Activated naive CD8-positive, alpha-beta T cell treated with anti-CD3 and anti-CD28 coated beads, Interleukin-2, amount 50 U/mL, for 24 hours (primary cell): ENCODE measurements at regions not wholly inside any gene's neighbourhood (a gene's known extent, or its start where the extent isn't known, plus 50 kb on each side); places are given as distances from the start of the nearest gene placed in this dataset.

Experiments
- ATAC-seq: fragments of 150-1000 bp; cut with Tn5 transposase; one replicate; pipeline ENCODE4 v1.10.0; 2021
- DNase-seq: peaks from one replicate; pipeline ENCODE4 v3.0.0; 2021
- H3K27ac Mint-ChIP-seq: one replicate; pipeline ENCODE4 v1.8.0; 2021; ENCODE audit warnings: mild to moderate bottlenecking, mixed read lengths
- H3K27me3 Mint-ChIP-seq: one replicate; pipeline ENCODE4 v1.8.0; 2021; ENCODE audit warnings: mixed read lengths
- H3K36me3 Mint-ChIP-seq: one replicate; pipeline ENCODE4 v1.8.0; 2021; ENCODE audit warnings: low read depth, mixed read lengths
- H3K4me1 Mint-ChIP-seq: one replicate; pipeline ENCODE4 v1.8.0; 2021; ENCODE audit warnings: mixed read lengths
- H3K4me3 Mint-ChIP-seq: one replicate; pipeline ENCODE4 v1.8.0; 2021; ENCODE audit warnings: mild to moderate bottlenecking, moderate library complexity, mixed read lengths
- H3K9me3 Mint-ChIP-seq: one replicate; pipeline ENCODE4 v1.8.0; 2021; ENCODE audit warnings: mixed read lengths

GRCh38 chr1:223008808-223009207 lies 134.2 kb downstream of the TLR5 start:
- Mint-ChIP-seq H3K9me3 (no peaks in the 10 kb centered on the region), H3K4me3 (no peak overlapping the region), H3K27me3 (no peaks in the 10 kb centered on the region), H3K36me3 (peaks cover 4% of the 10 kb centered on the region), H3K27ac (no peak overlapping the region), H3K4me1 (no peaks in the 10 kb centered on the region)
- ATAC-seq = no peak
- DNase-seq = no peak

GRCh38 chr1:223009406-223009805 lies 133.6 kb downstream of the TLR5 start:
- Mint-ChIP-seq H3K4me3 (no peak overlapping the region), H3K36me3 (peaks cover 3% of the 10 kb centered on the region), H3K9me3 (no peaks in the 10 kb centered on the region), H3K27me3 (no peaks in the 10 kb centered on the region), H3K27ac (no peak overlapping the region), H3K4me1 (no peaks in the 10 kb centered on the region)
- ATAC-seq (no peak), DNase-seq (no peak)

- Mint-ChIP-seq H3K27ac (no peak overlapping the region), H3K4me1 (no peaks in the 10 kb centered on the region), H3K9me3 (no peaks in the 10 kb centered on the region), H3K27me3 (peaks cover 2% of the 10 kb centered on the region), H3K4me3 (no peak overlapping the region), H3K36me3 (no peaks in the 10 kb centered on the region)
- no peak for ATAC-seq
- no peak for DNase-seq
Measured at GRCh38 chr1:223010582-223011504, 132.2 kb downstream of the TLR5 start.

- Mint-ChIP-seq H3K27ac (no peak overlapping the region), H3K36me3 (no peaks in the 10 kb centered on the region), H3K9me3 (no peaks in the 10 kb centered on the region), H3K27me3 (peaks cover 2% of the 10 kb centered on the region), H3K4me1 (no peaks in the 10 kb centered on the region), H3K4me3 (no peak overlapping the region)
- DNase-seq (no peak), ATAC-seq (no peak)
Measured at GRCh38 chr1:223011505-223011856, 131.6 kb downstream of the TLR5 start.

GRCh38 chr1:223012176-223012788 lies 130.8 kb downstream of the TLR5 start:
- H3K4me1 Mint-ChIP-seq = no peaks in the 10 kb centered on the region
- no peaks in the 10 kb centered on the region for H3K36me3 Mint-ChIP-seq
- no peaks in the 10 kb centered on the region for H3K9me3 Mint-ChIP-seq
- ATAC-seq (no peak), DNase-seq (no peak)
- peaks cover 2% of the 10 kb centered on the region for H3K27me3 Mint-ChIP-seq
- no peak overlapping the region for H3K4me3 Mint-ChIP-seq
- no peak overlapping the region for H3K27ac Mint-ChIP-seq

GRCh38 chr1:223012938-223013337 lies 130.1 kb downstream of the TLR5 start:
- Mint-ChIP-seq H3K27me3 (peaks cover 2% of the 10 kb centered on the region), H3K9me3 (no peaks in the 10 kb centered on the region), H3K4me1 (no peaks in the 10 kb centered on the region), H3K27ac (no peak overlapping the region), H3K36me3 (no peaks in the 10 kb centered on the region), H3K4me3 (no peak overlapping the region)
- ATAC-seq = no peak
- no peak for DNase-seq

GRCh38 chr1:223014142-223014873 lies 128.7 kb downstream of the TLR5 start:
- H3K36me3 Mint-ChIP-seq = no peaks in the 10 kb centered on the region
- no peak for DNase-seq
- no peak overlapping the region for H3K4me3 Mint-ChIP-seq
- H3K9me3 Mint-ChIP-seq = no peaks in the 10 kb centered on the region
- no peaks in the 10 kb centered on the region for H3K4me1 Mint-ChIP-seq
- H3K27ac Mint-ChIP-seq = no peak overlapping the region
- peaks cover 2% of the 10 kb centered on the region for H3K27me3 Mint-ChIP-seq
- ATAC-seq = no peak

GRCh38 chr1:223016381-223016780 lies 126.7 kb downstream of the TLR5 start:
- H3K27ac Mint-ChIP-seq = no peak overlapping the region
- no peaks in the 10 kb centered on the region for H3K9me3 Mint-ChIP-seq
- no peaks in the 10 kb centered on the region for H3K36me3 Mint-ChIP-seq
- ATAC-seq (no peak), DNase-seq (no peak)
- H3K4me3 Mint-ChIP-seq = no peak overlapping the region
- peaks cover 2% of the 10 kb centered on the region for H3K27me3 Mint-ChIP-seq
- no peaks in the 10 kb centered on the region for H3K4me1 Mint-ChIP-seq

- H3K4me1 Mint-ChIP-seq = no peaks in the 10 kb centered on the region
- H3K36me3 Mint-ChIP-seq = no peaks in the 10 kb centered on the region
- H3K27ac Mint-ChIP-seq = no peak overlapping the region
- H3K27me3 Mint-ChIP-seq = peaks cover 2% of the 10 kb centered on the region
- H3K9me3 Mint-ChIP-seq = no peaks in the 10 kb centered on the region
- ATAC-seq = no peak
- no peak for DNase-seq
- H3K4me3 Mint-ChIP-seq = no peak overlapping the region
Measured at GRCh38 chr1:223016890-223017289, 126.2 kb downstream of the TLR5 start.

GRCh38 chr1:223017291-223017690 lies 125.8 kb downstream of the TLR5 start:
- peaks cover 2% of the 10 kb centered on the region for H3K27me3 Mint-ChIP-seq
- no peak for DNase-seq
- no peaks in the 10 kb centered on the region for H3K36me3 Mint-ChIP-seq
- no peaks in the 10 kb centered on the region for H3K9me3 Mint-ChIP-seq
- H3K4me3 Mint-ChIP-seq = no peak overlapping the region
- no peak overlapping the region for H3K27ac Mint-ChIP-seq
- no peak for ATAC-seq
- H3K4me1 Mint-ChIP-seq = no peaks in the 10 kb centered on the region

GRCh38 chr1:223018534-223018933 lies 124.5 kb downstream of the TLR5 start:
- H3K9me3 Mint-ChIP-seq = no peaks in the 10 kb centered on the region
- no peaks in the 10 kb centered on the region for H3K4me1 Mint-ChIP-seq
- H3K36me3 Mint-ChIP-seq = no peaks in the 10 kb centered on the region
- peaks cover 2% of the 10 kb centered on the region for H3K27me3 Mint-ChIP-seq
- ATAC-seq = no peak
- H3K27ac Mint-ChIP-seq = no peak overlapping the region
- no peak for DNase-seq
- H3K4me3 Mint-ChIP-seq = no peak overlapping the region

- H3K4me1 Mint-ChIP-seq = no peaks in the 10 kb centered on the region
- no peak for DNase-seq
- no peak for ATAC-seq
- no peak overlapping the region for H3K4me3 Mint-ChIP-seq
- no peaks in the 10 kb centered on the region for H3K36me3 Mint-ChIP-seq
- peaks cover 4% of the 10 kb centered on the region for H3K9me3 Mint-ChIP-seq
- peaks cover 2% of the 10 kb centered on the region for H3K27me3 Mint-ChIP-seq
- H3K27ac Mint-ChIP-seq = no peak overlapping the region
Measured at GRCh38 chr1:223019256-223019655, 123.8 kb downstream of the TLR5 start.

- H3K36me3 Mint-ChIP-seq = no peaks in the 10 kb centered on the region
- DNase-seq = no peak
- no peak overlapping the region for H3K4me3 Mint-ChIP-seq
- no peak for ATAC-seq
- no peaks in the 10 kb centered on the region for H3K4me1 Mint-ChIP-seq
- H3K9me3 Mint-ChIP-seq = peaks cover 4% of the 10 kb centered on the region
- H3K27me3 Mint-ChIP-seq = no peaks in the 10 kb centered on the region
- no peak overlapping the region for H3K27ac Mint-ChIP-seq
Measured at GRCh38 chr1:223020770-223021169, 122.3 kb downstream of the TLR5 start.

GRCh38 chr1:223022641-223023473 lies 120.2 kb downstream of the TLR5 start:
- DNase-seq (no peak), ATAC-seq (no peak)
- no peaks in the 10 kb centered on the region for H3K36me3 Mint-ChIP-seq
- H3K9me3 Mint-ChIP-seq = peaks cover 4% of the 10 kb centered on the region
- no peak overlapping the region for H3K27ac Mint-ChIP-seq
- no peak overlapping the region for H3K4me3 Mint-ChIP-seq
- no peaks in the 10 kb centered on the region for H3K27me3 Mint-ChIP-seq
- H3K4me1 Mint-ChIP-seq = no peaks in the 10 kb centered on the region
